ES-I3 (cell line): ENCODE measurements at regions not wholly inside any gene's neighbourhood (a gene's known extent, or its start where the extent isn't known, plus 50 kb on each side); places are given as distances from the start of the nearest gene placed in this dataset.

Experiments
- H3K36me3 ChIP-seq: 2 replicates; pipeline ENCODE4 v1.6.1; 2013; ENCODE audit warnings: mild to moderate bottlenecking, low read length, control low read depth, moderate library complexity; ENCODE audit not compliant: insufficient read depth
- H3K4me1 ChIP-seq: 2 replicates; pipeline ENCODE4 v1.6.1; 2013; ENCODE audit warnings: mild to moderate bottlenecking, control low read depth, low read length; ENCODE audit not compliant: insufficient read depth
- H3K9ac ChIP-seq: 2 replicates; pipeline ENCODE4 v1.6.1; 2013; ENCODE audit warnings: low read depth, mild to moderate bottlenecking, low read length, moderate library complexity
- H3K9me3 ChIP-seq: 2 replicates; pipeline ENCODE4 v1.6.1; 2013; ENCODE audit warnings: mild to moderate bottlenecking, low read length, moderate library complexity; ENCODE audit not compliant: control insufficient read depth, insufficient read depth

DNA sequence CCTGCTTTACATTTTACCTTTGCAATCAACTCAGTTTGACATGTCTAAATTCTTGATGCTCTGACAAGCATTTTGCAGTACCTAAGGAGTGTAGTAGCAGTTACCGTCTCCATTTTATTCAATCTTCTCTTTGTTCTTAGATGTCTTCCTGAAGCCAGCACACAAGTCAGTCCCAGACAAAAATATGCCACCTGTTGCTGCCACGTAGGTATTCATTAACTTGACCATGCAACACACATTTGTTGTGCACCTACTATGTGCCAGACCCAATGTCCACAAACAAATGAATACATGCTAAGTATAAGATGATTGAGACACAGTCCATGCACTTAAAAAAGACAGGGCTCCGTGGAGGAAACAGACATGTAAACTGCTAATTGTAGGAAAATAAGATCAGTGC, 81.5 kb upstream of the NGF start:
- Histone ChIP-seq H3K9me3 (no peaks in the 10 kb centered on the region), H3K9ac (no peak overlapping the region), H3K36me3 (no peaks in the 10 kb centered on the region), H3K4me1 (no peaks in the 10 kb centered on the region)

DNA sequence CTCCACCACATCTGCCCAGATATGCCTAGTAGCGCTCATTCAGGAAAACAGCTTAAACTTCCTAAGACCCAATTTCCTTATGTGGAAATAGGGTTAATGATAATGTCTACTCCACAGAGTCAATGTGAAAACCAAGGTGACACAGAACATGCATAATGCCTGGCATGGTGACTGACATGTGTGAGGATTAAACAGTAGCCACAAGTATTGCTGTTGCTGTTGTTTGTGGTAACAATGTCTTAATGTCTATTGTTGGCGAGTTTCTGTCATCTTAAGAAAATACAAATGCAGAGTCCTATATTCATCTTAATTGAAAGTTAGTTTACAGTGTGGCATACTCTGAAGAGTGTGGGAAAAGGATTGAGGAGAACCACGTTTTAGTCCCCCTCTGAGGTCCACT, 75.6 kb upstream of the NGF start:
- Histone ChIP-seq H3K9ac (no peak overlapping the region), H3K9me3 (no peaks in the 10 kb centered on the region), H3K4me1 (no peaks in the 10 kb centered on the region), H3K36me3 (no peaks in the 10 kb centered on the region)

GRCh38 chr1:115413208-115413607, 75.2 kb upstream of the NGF start:
- no peak overlapping the region for H3K9ac ChIP-seq
- H3K4me1 ChIP-seq, result no peaks in the 10 kb centered on the region
- H3K36me3 ChIP-seq, result no peaks in the 10 kb centered on the region
- no peaks in the 10 kb centered on the region for H3K9me3 ChIP-seq

DNA sequence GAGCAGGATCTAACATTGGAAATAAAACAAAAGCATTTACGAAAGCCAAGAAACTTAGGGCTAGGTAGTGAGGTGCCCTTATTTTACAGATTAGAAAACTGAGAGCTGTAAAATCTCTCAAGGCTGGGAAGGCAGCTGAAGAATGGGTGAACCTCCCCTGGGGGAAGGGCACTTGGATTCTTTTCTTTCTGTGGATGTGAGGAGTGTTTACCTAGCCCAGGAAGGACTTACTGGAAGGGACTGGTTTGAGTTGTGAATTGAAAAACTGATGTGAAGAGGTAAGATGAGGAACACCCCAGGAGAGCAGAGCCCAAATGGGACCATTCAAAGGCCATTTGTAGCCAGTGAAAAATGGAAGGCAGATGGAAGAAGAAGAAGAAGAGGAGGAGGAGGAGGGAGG, 74.7 kb upstream of the NGF start:
- H3K36me3 ChIP-seq, result no peaks in the 10 kb centered on the region
- no peaks in the 10 kb centered on the region for H3K9me3 ChIP-seq
- no peaks in the 10 kb centered on the region for H3K4me1 ChIP-seq
- no peak overlapping the region for H3K9ac ChIP-seq

DNA sequence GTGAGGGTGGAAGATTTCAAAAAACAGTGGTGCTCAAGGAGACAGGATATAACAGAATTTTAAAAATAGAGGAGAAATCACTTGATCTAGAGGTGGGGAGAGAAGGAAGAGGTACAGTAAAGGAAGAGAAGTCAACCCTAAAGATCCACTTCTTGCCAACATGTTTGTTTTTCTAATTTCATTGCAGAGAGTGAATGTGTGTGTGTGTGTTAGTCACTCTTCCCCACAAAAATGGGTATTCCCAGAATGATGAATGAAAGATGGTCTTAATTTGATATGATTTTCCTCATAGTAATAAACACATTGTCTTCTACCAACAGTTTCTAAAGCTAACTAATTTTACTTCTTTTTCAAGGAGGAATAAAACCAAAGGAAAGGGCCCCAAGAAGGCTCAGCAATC, 74.2 kb upstream of the NGF start:
- no peak overlapping the region for H3K9ac ChIP-seq
- no peaks in the 10 kb centered on the region for H3K4me1 ChIP-seq
- no peaks in the 10 kb centered on the region for H3K9me3 ChIP-seq
- no peaks in the 10 kb centered on the region for H3K36me3 ChIP-seq

DNA sequence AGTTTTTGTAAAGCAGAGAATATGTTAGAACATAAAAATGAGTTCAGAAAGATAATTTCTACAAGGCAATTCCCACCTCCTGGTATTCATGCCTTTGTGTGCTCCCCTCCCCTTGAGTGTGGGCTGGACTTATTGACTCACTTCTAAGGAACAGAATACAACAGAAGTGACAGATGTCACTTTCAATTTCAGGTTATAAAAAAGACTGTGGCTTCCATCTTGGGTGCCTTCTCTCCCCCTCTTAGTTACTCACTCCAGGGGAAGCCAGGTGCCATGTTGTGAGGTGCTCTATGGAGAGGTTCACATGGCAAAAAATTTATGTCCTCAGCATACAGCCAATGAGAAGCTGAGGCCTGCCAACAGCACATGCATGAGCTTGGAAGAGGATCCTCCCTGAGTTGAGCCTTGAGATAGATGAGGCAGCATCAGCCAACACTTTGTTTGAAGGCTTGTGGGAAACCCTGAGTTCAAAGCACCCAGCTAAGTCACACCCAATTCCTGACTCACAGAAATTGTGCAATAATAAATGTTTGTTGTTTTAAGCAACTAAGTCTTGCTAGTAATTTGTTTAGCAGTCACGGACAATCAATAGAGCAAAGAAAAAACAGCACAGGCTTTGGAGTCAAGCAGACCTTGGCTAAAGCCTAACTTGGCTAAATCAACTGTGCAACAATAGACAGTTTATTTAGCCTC, 73.5 kb upstream of the NGF start:
- Histone ChIP-seq H3K9ac (no peak overlapping the region), H3K4me1 (no peaks in the 10 kb centered on the region)

GRCh38 chr1:115409094-115410015, 71.3 kb upstream of the NGF start:
- no peak overlapping the region for H3K9ac ChIP-seq
- H3K4me1 ChIP-seq, result peaks cover 4% of the 10 kb centered on the region; the same call in 1 of the 2 replicates
- H3K9me3 ChIP-seq, result no peaks in the 10 kb centered on the region
- H3K36me3 ChIP-seq, result no peaks in the 10 kb centered on the region

More for the DNA sequence above, 73.5 kb upstream of the NGF start:
- no peaks in the 10 kb centered on the region for H3K36me3 ChIP-seq
- no peaks in the 10 kb centered on the region for H3K9me3 ChIP-seq

GRCh38 chr1:115408533-115408932, 70.5 kb upstream of the NGF start:
- Histone ChIP-seq H3K9ac (no peak overlapping the region), H3K4me1 (peaks cover 4% of the 10 kb centered on the region; the same call in 1 of the 2 replicates), H3K9me3 (no peaks in the 10 kb centered on the region), H3K36me3 (no peaks in the 10 kb centered on the region)

- Histone ChIP-seq H3K4me1 (peaks cover 4% of the 10 kb centered on the region; the same call in 1 of the 2 replicates), H3K36me3 (no peaks in the 10 kb centered on the region), H3K9me3 (no peaks in the 10 kb centered on the region), H3K9ac (no peak overlapping the region)
Observed at GRCh38 chr1:115404911-115405310, 66.9 kb upstream of the NGF start.

DNA sequence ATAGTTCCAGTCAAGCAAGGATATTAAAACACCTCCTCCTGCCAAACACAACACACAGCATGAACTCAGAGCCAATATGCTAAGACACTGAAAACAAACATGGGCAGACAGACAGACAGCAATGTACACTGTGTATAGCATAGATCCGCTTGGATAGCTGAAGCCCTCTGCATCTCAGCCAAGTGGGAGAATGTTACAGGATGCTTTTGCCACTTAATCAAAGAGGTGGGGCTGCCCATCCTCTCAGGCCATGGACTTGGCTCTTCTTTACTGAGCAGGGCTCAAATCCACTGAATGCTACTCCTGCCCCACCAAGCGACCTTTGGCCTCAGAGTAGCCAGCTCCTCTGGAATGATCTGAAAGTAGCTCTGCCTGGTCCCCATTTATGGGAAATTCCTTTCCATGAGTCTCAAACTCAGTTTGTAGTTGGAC, 64.7 kb upstream of the NGF start:
- H3K36me3 ChIP-seq, result no peaks in the 10 kb centered on the region
- H3K9ac ChIP-seq, result no peak overlapping the region
- H3K9me3 ChIP-seq, result no peaks in the 10 kb centered on the region
- peaks cover 4% of the 10 kb centered on the region; the same call in 1 of the 2 replicates for H3K4me1 ChIP-seq

GRCh38 chr1:115401676-115402075, 63.6 kb upstream of the NGF start:
- Histone ChIP-seq H3K4me1 (peaks cover 4% of the 10 kb centered on the region; the same call in 1 of the 2 replicates), H3K9ac (no peak overlapping the region), H3K9me3 (no peaks in the 10 kb centered on the region), H3K36me3 (no peaks in the 10 kb centered on the region)

DNA sequence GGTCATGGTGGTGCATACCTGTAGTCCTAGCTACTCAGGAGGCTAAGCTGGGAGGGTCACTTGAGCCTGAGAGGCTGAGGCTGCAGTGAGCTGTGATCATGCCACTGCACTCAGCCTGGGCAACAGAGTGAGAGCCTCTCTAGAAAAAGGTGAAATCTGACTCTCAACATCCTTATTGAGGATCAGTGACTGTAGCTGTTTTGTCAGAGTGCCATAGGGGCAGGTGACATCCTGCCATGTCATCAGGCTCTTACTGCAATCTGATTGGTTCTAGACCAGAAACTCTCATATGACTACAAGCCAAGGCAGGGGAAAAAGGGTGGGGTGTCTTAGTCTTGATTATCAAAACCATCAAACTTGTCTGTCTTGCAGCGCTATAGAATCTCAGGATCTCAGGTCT, 62.8 kb upstream of the NGF start:
- Histone ChIP-seq H3K4me1 (peaks cover 4% of the 10 kb centered on the region; the same call in 1 of the 2 replicates), H3K9ac (no peak overlapping the region), H3K36me3 (no peaks in the 10 kb centered on the region), H3K9me3 (no peaks in the 10 kb centered on the region; the same call in 1 of the 2 replicates)

GRCh38 chr1:115400426-115400825, 62.4 kb upstream of the NGF start:
- Histone ChIP-seq H3K36me3 (no peaks in the 10 kb centered on the region), H3K9me3 (no peaks in the 10 kb centered on the region; the same call in 1 of the 2 replicates), H3K4me1 (peaks cover 4% of the 10 kb centered on the region; the same call in 1 of the 2 replicates), H3K9ac (no peak overlapping the region)

GRCh38 chr1:115398745-115399144, 60.7 kb upstream of the NGF start:
- Histone ChIP-seq H3K9ac (no peak overlapping the region), H3K9me3 (no peaks in the 10 kb centered on the region; the same call in 1 of the 2 replicates), H3K4me1 (no peaks in the 10 kb centered on the region), H3K36me3 (no peaks in the 10 kb centered on the region)
